GM19025 (cell line): ENCODE measurements at regions not wholly inside any gene's neighbourhood (a gene's known extent, or its start where the extent isn't known, plus 50 kb on each side); places are given as distances from the start of the nearest gene placed in this dataset.
"Not testable (repeated sequence)": the region's sequence is repeated elsewhere in the genome, so short reads cannot be mapped to it uniquely, and the experiment has no call there.

Experiments used
- ATAC-seq: cut with Tn5 transposase; IDR thresholded peaks from one replicate; pipeline ENCODE4 v1.9.1; 2021; ENCODE audit warnings: mild to moderate bottlenecking, low read depth, moderate library complexity; ENCODE audit not compliant: unreplicated experiment

DNA sequence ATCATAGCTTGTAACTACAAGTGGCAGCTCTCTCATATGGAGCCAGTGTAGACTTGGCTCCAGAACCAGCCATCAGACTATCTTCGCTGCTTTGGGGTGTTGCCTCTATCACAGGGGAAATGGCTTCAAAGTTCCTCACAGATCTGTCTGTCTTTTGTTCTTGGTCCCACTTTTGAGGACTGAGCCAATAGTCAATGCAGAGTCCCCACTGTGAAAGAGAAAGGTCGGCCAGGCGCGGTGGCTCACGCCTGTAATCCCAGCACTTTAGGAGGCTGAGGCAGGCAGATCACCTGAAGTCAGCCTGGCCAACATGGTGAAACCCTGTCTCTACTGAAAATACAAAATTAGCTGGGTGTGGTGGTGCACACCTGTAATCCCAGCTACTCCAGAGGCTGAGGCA lies 86.9 kb upstream of the FZD7 start:
- ATAC-seq, result not testable (repeated sequence)

GRCh38 chr2:201947287-201947686 lies 86.4 kb upstream of the FZD7 start:
- no peak for ATAC-seq

GRCh38 chr2:201949181-201949926 lies 84.3 kb upstream of the FZD7 start:
- ATAC-seq, result no peak

DNA sequence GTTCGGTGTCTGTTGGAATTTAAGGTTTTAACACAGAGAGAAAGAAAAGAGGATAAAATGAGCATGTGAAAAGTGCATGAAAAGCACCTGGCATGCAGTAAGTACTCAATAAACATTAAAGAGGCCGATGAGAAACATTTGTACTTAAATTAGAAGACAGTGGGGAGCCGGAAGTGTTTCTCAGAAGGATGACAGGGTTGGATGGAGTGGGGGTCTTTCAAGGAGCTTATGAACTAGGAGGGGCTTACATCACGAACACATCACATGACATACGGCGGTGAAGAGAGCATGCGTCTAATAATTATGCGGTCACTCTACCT lies 83.8 kb upstream of the FZD7 start:
- no peak for ATAC-seq

DNA sequence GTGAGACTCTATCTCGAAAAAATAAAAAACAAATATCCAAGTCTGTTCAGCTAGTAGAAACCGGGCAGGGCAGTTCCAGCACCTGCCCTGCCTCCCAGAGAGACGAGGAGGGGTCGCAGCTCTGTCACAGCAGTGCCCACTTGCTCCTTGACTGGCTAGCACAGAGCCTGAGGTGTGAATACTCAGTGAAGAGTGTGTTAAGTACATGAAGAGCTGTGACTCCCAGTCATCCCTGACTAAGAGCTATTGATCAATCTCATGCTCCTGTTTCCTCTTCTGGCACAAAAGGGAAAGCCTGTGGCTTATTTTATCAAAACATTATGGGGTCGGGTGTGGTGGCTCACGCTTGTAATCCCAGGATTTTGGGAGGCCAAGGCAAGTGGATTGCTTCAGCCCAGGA lies 83.0 kb upstream of the FZD7 start:
- ATAC-seq, result no peak

DNA sequence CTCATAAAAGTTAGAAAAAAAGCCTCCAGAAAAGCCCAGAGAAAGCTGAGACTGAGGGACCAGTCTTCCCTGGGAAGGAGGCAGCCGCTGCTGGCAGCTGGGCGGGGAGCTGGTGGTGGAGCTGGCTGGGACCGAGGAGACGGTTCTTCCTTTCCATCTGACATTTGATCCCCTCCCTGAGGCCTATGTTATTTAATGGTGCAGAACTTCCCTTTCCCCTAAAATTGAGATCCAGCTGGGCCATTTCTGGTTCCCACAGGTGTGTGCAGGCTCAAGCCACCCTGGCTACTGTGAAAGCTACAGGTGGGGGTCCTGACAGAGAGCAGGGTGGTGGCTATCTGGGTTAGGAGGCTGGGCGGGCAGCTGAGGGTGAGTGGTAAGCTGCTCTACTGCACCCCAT lies 81.5 kb upstream of the FZD7 start:
- no peak for ATAC-seq

DNA sequence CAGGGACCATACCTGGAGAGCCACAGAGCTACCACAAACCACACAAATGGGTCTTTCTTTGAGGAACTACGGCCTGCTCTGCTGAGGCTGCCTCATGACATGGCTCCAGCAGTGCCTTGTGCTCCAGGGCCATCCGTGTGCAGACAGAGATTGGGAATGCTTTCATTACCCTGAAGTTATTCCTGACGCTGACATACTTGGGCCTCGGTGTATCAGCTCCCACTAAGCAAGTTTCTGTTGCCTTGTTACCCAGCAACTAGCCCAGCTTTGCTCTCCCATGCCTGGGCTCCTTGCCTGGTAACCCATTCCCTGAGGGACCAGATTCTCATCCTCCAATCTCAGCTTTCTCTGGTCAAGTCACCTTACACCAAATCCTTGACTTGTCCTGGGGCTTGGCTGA lies 80.3 kb upstream of the FZD7 start:
- no peak for ATAC-seq

GRCh38 chr2:201953880-201954279 lies 79.8 kb upstream of the FZD7 start:
- no peak for ATAC-seq

GRCh38 chr2:201955231-201955630 lies 78.4 kb upstream of the FZD7 start:
- ATAC-seq, result no peak

- ATAC-seq, result no peak
These were observed 77.9 kb upstream of the FZD7 start for GRCh38 chr2:201955702-201956141.

DNA sequence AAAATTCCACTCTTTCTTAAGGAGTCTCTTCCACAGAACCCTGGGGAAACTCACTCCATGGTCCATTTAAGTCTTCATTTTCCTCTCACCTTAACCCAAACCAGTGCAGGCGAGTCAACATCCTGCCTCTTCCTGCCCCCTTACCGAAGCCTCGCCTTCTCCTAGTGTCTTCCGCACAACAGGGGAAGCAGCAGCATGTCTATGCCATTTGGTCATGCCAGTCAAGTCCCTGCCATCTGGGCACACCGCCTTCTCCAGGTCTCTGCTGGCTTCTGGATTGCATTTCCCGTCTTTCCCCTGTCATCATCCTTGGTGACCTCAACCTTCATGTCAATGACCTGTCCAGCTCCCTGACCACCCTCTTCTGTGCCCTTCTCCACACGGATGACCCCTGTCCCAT lies 77.3 kb upstream of the FZD7 start:
- ATAC-seq, result no peak

GRCh38 chr2:201957091-201957490 lies 76.6 kb upstream of the FZD7 start:
- ATAC-seq, result no peak

GRCh38 chr2:201959198-201959597 lies 74.5 kb upstream of the FZD7 start:
- ATAC-seq, result no peak

- ATAC-seq, result no peak
These were observed 74.0 kb upstream of the FZD7 start for GRCh38 chr2:201959626-201960025.

DNA sequence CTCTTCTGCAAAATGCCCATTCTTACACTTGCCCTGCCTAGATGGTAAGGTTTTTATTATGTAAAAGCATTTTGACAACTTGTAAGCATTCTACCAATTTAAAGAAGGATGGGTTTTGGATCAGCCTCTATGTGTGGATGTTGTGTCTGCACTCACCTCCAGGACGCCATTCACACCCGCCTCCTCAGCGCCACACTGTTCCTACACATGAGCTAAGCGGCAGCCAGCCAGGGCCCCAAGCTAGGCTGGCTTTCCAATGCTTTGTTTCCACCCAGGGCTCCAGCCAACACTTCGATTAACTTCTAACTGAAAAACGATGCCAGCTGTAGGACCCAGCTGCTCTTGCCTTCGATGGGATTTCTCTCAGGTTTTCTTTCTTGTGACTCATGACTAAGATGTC lies 73.3 kb upstream of the FZD7 start:
- ATAC-seq, result no peak

GRCh38 chr2:201961401-201961800 lies 72.3 kb upstream of the FZD7 start:
- no peak for ATAC-seq

DNA sequence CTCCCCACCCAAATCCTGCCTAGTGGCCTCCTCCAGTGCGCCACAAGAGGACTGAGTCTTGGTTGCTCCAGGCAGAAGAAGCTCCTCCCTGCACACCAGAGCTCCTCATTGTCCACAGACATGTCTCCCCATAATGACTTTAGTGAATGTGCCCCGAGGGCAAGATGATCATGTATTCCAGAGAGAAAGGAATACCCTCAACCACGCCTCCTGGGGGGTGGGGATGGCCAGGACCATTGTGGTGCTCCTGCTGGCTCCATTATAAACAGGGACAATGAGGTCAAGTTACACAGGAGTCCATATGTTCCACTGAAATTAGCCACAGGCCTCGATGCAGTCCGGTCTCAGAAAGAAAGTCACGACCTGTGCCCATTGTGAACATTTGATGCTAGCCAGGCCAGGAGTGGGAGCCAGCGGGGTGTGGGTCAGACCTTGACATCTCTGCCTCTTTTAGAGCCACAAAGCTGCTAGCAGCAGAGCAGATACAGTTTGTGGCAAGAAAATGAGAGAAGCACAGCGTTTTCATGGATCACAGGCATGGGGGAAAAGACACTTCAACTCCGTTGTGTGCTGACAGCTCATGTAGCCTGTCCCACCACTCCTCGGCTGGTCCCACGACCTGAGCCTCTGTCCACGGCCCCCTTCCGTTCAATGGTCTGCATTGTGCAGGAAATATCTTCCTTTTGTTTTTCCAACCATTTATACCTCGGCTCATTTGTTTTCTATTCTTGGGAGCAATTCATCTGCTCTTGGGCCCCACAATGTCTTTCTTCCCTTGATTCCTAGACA lies 70.7 kb upstream of the FZD7 start:
- no peak for ATAC-seq

GRCh38 chr2:201964011-201964410 lies 69.6 kb upstream of the FZD7 start:
- ATAC-seq, result no peak

GRCh38 chr2:201964631-201965206 lies 68.9 kb upstream of the FZD7 start:
- no peak for ATAC-seq

DNA sequence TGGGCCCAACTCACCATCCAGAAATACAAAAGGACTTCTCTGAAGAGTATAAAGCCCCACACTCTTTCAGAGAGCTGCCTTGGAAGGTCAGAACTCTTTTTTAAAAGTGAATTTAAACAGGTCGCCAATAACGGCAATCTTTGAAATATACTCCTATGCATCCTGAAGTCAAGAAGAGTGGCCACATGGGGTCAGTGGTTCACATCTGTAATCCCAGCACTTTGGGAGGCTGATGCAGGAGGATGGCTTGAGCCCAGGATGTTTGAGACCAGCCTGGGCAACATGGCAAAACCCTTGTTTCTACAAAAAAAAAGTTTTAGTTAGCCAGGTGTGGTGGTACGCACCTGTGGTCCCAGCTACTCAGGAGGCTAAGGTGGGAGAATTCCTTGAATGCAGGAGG lies 68.1 kb upstream of the FZD7 start:
- ATAC-seq, result no peak

- no peak for ATAC-seq
These were observed 66.8 kb upstream of the FZD7 start for GRCh38 chr2:201966691-201967438.
